ENCODE measurements at regions not wholly inside any gene's neighbourhood (a gene's known extent, or its start where the extent isn't known, plus 50 kb on each side); places are given as distances from the start of the nearest gene placed in this dataset.

DNA sequence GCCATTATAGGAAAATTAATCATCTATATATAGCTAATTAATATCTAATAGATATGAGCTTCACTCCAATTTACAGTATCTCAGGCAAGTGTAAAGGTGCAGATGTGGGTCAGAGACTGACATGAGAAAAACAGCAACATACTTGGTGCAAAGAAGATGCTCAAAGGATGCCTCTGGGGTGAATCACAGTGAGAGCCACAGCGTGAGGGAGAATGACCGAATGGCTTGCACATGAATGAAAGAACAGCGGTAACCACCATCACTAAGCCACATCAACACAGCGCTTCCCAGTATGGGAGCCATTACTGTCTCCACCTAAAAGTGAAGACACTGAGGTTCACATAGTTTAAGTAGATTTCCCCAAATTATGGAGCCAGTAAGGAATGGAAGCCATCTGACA lies 423.4 kb upstream of the ID2 start:
- no peak for TF ChIP-seq CTCF (IDR thresholded peaks at IDR 0.05)
- TF ChIP-seq POLR2A (IDR thresholded peaks at IDR 0.05): no peak

Data from heart left ventricle (tissue), 13 donors.